Renal cortex interstitium (tissue), 11 donors: ENCODE measurements at regions not wholly inside any gene's neighbourhood (a gene's known extent, or its start where the extent isn't known, plus 50 kb on each side); places are given as distances from the start of the nearest gene placed in this dataset.

ENCODE experiments used
- DNase-seq, 11 donors: peaks; one replicate each; pipeline ENCODE4 v3.0.0-alpha.2; 2013; ENCODE audit warnings: low read depth in 9 of 11, low spot score in 4 of 11; ENCODE audit errors: extremely low read depth in 1 of 11

DNA sequence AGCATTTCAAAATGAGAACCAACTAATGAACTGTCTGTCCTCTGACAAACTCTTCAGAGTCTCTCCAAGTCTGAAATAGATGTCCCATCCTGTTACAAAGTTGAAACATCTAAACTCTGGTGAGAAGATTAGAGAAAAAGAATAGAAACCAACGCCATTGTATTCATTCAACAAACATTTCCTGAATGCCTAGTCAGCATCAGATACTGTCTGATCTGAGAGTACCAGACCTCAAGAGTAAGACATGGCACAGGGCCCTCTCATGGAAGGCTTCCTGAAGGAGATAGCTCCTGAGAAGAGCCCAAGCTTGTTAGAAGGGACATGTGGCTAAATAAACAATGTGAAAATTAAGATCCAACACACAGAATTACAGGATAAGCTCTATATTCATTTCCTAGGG lies 164.1 kb upstream of the LRRN1 start:
- DNase-seq = no peak

DNA sequence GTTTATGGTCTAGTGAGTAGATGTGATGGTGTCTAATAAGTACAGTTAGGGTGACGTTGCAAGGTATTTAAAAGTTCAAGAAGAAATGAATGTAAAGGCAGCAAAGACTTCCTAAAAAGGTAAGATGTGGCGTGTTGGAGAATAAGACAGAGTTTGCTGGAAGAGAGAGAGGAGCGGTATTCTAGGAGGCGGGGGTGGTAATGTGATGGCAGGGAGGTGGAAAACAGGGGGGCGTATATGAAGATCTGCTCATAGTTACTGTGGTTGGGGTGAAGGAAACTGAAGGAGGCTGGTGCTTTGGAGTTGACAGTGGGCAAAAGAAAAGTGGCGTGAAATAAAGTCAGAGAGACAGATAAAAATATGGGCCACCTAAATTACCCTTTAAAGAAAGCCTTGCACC lies 164.9 kb upstream of the LRRN1 start:
- no peak for DNase-seq

GRCh38 chr3:3633761-3634160 lies 165.5 kb upstream of the LRRN1 start:
- no peak for DNase-seq

GRCh38 chr3:3632449-3632848 lies 166.8 kb upstream of the LRRN1 start:
- no peak for DNase-seq

GRCh38 chr3:3631114-3631513 lies 168.1 kb upstream of the LRRN1 start:
- DNase-seq = no peak

DNA sequence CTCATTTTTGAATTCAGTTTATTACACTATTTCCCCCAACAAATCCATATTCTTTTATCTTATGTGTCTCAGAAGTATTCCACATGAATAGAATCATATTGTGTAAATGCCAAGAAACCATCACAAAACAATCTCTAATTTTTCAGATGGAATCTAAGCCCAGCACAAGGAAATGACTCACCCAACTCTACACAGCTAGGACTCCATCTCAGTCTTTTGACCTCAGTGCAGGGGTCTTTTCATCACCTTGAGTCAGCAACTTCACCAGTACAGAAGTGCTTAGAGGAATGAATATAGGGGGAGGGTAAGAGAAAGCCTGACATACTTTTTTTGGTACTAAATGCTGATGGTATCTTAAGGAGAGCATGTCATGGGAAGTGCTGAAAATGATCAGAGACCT lies 169.3 kb upstream of the LRRN1 start:
- DNase-seq = no peak

- DNase-seq = no peak
These were observed 170.4 kb upstream of the LRRN1 start for GRCh38 chr3:3628676-3629328.

GRCh38 chr3:3627114-3627513 lies 172.1 kb upstream of the LRRN1 start:
- DNase-seq = no peak

DNA sequence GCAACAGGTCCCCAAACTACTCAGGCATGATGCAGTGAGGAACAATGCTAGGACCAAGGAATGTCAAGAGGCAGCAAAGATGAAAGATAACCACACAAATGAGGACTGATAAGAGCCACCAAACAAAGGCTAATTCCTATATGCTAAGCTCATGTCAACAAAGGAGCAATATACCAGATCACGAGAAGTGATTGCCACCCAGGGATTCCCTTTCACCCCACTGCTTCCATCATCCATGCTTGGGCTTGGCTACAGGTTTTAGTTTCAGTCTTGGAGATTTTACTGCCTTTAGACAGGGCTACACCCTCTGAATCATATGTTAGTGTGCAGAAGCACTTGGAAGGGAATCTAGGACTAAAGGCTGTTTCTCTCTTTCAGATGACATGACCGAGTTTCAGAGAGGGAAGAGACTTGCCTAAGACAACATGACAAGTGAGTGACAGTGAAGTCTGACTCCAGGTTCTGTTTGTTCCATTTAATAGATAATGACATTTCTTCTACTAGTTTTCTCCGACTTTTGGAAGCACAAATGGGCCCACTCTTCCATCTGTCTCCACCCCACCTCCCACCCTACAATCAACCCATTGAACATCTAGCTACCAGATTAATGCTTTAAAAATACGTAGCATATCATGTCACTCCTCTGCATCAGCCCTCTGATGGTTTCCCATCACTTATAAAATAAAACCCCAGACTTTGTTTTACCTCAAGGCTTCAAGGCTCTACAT lies 173.5 kb upstream of the LRRN1 start:
- DNase-seq = no peak

- DNase-seq = no peak
These were observed 179.4 kb upstream of the LRRN1 start for GRCh38 chr3:3619815-3620214.

GRCh38 chr3:3618623-3619022 lies 180.6 kb upstream of the LRRN1 start:
- DNase-seq = no peak

DNA sequence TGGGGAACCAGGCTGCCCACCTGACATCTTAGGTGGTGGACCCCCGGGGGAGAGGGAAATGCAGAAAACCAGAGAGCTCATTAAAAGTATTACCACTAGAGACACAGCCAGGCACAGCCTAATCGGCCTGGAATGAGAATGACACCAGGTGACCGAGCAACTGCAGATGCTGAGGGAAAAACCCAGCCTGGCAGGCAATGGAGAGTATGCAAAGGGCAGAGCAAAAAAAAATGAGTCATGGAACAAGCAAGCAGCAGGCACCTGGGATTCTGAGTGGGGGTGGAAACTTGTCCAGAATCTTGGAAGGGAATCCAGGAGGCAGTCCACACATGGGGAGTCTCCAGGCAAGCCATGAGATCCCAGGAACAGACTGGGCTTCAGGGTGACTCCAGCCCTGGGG lies 183.7 kb upstream of the LRRN1 start:
- no peak for DNase-seq

GRCh38 chr3:3610581-3611298 lies 188.5 kb upstream of the LRRN1 start:
- no peak for DNase-seq

- no peak for DNase-seq
These were observed 192.9 kb upstream of the LRRN1 start for GRCh38 chr3:3606321-3606720.

DNA sequence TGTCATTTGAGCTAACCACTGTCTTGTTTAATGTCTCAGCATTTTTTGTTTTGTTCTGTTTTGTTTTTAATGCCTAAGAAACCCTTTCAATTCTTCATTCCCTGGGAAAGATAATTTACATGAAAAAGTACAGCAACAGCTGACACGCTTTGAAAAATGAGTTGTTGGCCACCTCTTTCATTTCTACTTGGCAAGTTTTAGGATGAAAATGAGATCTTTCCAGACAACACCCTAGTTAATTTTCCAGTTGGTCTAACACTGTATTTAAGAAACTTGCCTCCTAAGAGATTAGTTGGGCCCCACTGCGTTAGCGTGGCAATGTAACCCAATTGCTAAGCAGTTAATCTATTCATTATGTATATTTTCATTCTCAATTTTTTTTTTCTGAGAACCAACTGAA lies 194.0 kb upstream of the LRRN1 start:
- DNase-seq = no peak

GRCh38 chr3:3603351-3603750 lies 195.9 kb upstream of the LRRN1 start:
- DNase-seq = no peak

DNA sequence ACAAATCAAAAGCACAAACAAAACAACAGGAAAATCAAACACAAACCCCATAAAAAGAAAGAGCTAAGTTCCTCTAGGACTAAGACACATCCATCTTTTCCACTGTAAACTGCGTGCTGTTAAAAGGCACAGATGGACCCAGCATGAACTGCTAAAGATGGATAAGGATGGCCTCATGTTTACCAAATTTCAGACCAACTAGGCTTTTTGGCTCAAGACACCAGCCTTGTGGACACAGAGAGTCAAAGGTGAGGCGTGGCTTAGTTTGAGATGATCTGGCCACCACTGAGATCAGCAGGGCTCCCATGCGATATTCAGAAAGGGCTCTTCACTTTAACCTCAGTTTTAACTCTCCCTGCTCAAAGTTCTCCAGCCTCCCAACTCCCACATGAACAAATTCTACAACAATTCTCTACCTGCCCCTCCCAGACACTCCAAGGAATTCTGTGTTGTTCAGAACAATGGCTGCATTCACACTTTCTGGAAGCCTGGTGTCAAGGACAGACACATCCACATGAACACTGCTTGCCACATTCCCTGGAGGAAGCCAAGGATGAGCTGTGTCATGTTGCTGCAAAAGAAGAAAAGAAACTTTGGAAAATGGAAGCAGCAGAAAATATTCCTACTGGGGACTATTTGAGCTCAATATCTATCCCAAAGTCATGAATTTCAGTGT lies 198.4 kb upstream of the LRRN1 start:
- no peak for DNase-seq

DNA sequence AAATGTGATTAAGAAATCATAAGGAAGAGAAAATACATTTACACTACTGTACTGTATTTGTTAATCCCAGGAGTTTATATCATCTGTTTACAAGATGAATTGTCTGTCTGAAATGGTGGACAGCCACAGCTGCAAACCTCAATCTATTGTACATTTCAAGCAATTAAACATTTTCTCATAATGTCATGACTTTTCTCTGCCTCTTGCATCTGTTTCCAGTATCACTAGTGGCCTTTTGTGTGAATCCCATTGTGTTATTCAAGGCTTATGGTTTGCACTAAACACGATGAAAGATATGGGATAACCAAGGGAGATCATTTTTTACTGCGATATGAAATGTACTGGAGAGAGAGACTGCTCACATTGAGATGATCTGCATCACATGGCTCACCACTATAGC lies 200.2 kb upstream of the LRRN1 start:
- no peak for DNase-seq

DNA sequence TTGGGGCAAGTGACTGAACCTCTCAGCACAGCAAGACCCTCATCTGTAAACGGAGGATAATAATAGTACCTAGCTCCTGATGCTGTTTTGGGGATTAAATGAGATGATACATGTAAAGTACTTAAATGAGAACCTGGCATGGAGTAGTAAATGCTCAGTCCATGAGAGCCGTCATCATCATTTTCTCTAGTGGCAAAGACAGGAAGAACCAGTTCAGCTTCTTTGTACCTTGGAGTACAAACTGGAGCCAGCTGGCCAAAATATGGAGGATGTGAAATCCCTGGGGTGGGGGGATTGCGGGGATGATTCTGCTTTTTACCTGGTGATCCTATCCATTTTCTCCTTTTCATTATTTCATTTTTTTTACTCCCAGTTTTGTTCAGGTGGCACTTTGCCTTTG lies 204.2 kb upstream of the LRRN1 start:
- DNase-seq = no peak

- DNase-seq = no peak
These were observed 209.5 kb upstream of the LRRN1 start for GRCh38 chr3:3589715-3590130.
